HCT116 (cell line): ENCODE measurements at regions not wholly inside any gene's neighbourhood (a gene's known extent, or its start where the extent isn't known, plus 50 kb on each side); places are given as distances from the start of the nearest gene placed in this dataset.

Experiments
- ATAC-seq: fragments of 200-7000 bp; cut with Tn5 transposase; 2 replicates; pipeline ENCODE4 v1.9.1; 2020; ENCODE audit warnings: mild to moderate bottlenecking, moderate library complexity
- BruUV-seq: library from RNA; stranded (reverse); fragments of 400-500 nt; replicated peaks from 2 replicates; lab custom pipeline; 2021; lab: Mats Ljungman, UMichigan
- CTCF ChIA-PET: fragments of 300-600 bp; sonication (Branson Sonifier 250); formaldehyde crosslinking; loops from one replicate; lab custom pipeline; 2021; ENCODE audit warnings: antibody characterized with exemption; lab: Charles Lee
- POLR2A ChIA-PET: fragments of 300-600, 350-600 bp; sonication (Branson Sonifier 250); formaldehyde crosslinking; loops from one replicate; lab custom pipeline; 2021; ENCODE audit warnings: antibody characterized with exemption; lab: Charles Lee
- RAD21 ChIA-PET, 2 experiments: fragments of 300-600 bp; sonication (Branson Sonifier 250); formaldehyde crosslinking; loops; one replicate each; lab custom pipeline; 2023; ENCODE audit warnings: low total read pairs in 2 of 2; ENCODE audit not compliant: uncharacterized antibody in 2 of 2, unreplicated experiment in 2 of 2, low non-redundant PET in 1 of 2; lab: Charles Lee
- DNase-seq: peaks from one replicate; pipeline ENCODE4 v3.0.0-alpha.2; 2010; ENCODE audit warnings: low read depth, low spot score
- H2AFZ ChIP-seq: fragments of 200-600 bp; shearing (Covaris generic), sonication (generic); 2 replicates; pipeline ENCODE4 v1.6.1; 2017; ENCODE audit warnings: low read depth, mixed run types, mixed read lengths, antibody characterized with exemption, low read length; ENCODE audit not compliant: poor library complexity, severe bottlenecking
- H3K27ac ChIP-seq: 2 replicates; pipeline ENCODE4 v1.5.1; 2012; ENCODE audit warnings: low read depth, low read length
- H3K27me3 ChIP-seq: fragments of 200-600 bp; sonication (generic); 2 replicates; pipeline ENCODE4 v1.6.1; 2016; ENCODE audit warnings: mixed run types, low read length, mixed read lengths; ENCODE audit not compliant: insufficient read depth
- H3K36me3 ChIP-seq, 2 experiments: fragments of 200-500 bp in 1 of 2; fragments of 200-600 bp in 1 of 2; sonication (Bioruptor generic) in 1 of 2; sonication (generic) in 1 of 2; 2 replicates each; pipeline versions ENCODE4 v1.5.1 to v1.6.1; 2014 to 2016; ENCODE audit warnings: low read length in 2 of 2, inconsistent platforms in 1 of 2, mixed read lengths in 1 of 2, mixed run types in 1 of 2; ENCODE audit not compliant: insufficient read depth in 2 of 2, control insufficient read depth in 1 of 2
- H3K4me1 ChIP-seq, 2 experiments: fragments of 200-600 bp in 1 of 2; sonication (generic) in 1 of 2; 2 replicates each; pipeline versions ENCODE4 v1.5.1 to v1.6.1; 2012 to 2017; ENCODE audit warnings: low read length in 2 of 2, inconsistent platforms in 1 of 2, mild to moderate bottlenecking in 1 of 2, mixed read lengths in 1 of 2, mixed run types in 1 of 2, moderate library complexity in 1 of 2; ENCODE audit not compliant: insufficient read depth in 2 of 2, control insufficient read depth in 1 of 2
- H3K4me2 ChIP-seq: fragments of 200-600 bp; sonication (generic); 2 replicates; pipeline ENCODE4 v1.6.1; 2017; ENCODE audit warnings: mixed run types, low read length, mixed read lengths
- H3K4me3 ChIP-seq, 2 experiments: fragments of 200-600 bp in 1 of 2; sonication (generic) in 1 of 2; replicated peaks in 1 of 2; 2 replicates each; pipeline ENCODE4 v1.5.1; 2011 to 2016; ENCODE audit warnings: low read length in 2 of 2, control low read depth in 1 of 2, low read depth in 1 of 2, mild to moderate bottlenecking in 1 of 2, mixed read lengths in 1 of 2, mixed run types in 1 of 2
- H3K79me2 ChIP-seq: fragments of 200-600 bp; sonication (generic); 2 replicates; pipeline ENCODE4 v1.6.1; 2017; ENCODE audit warnings: mild to moderate bottlenecking, mixed run types, low read length, moderate library complexity, mixed read lengths; ENCODE audit not compliant: insufficient read depth
- H3K9ac ChIP-seq: fragments of 200-600 bp; sonication (generic); 2 replicates; pipeline ENCODE4 v1.6.1; 2016; ENCODE audit warnings: low read length, mixed read lengths
- H3K9me2 ChIP-seq: fragments of 200-600 bp; sonication (generic), shearing (Covaris generic); 2 replicates; pipeline ENCODE4 v1.6.1; 2017; ENCODE audit warnings: mixed run types, mild to moderate bottlenecking, moderate library complexity; ENCODE audit not compliant: insufficient read depth
- H3K9me3 ChIP-seq, 2 experiments: fragments of 200-500 bp in 1 of 2; fragments of 200-600 bp in 1 of 2; sonication (Bioruptor generic) in 1 of 2; sonication (generic) in 1 of 2; 2 replicates each; pipeline ENCODE4 v1.6.1; 2014 to 2017; ENCODE audit warnings: low read length in 2 of 2, mixed read lengths in 2 of 2, inconsistent platforms in 1 of 2, low read depth in 1 of 2, mild to moderate bottlenecking in 1 of 2, mixed run types in 1 of 2, moderate library complexity in 1 of 2; ENCODE audit not compliant: control insufficient read depth in 1 of 2, insufficient read depth in 1 of 2
- H4K20me1 ChIP-seq: fragments of 200-600 bp; sonication (generic), shearing (Covaris generic); 2 replicates; pipeline ENCODE4 v1.6.1; 2017; ENCODE audit warnings: mixed run types, mild to moderate bottlenecking, moderate library complexity; ENCODE audit not compliant: insufficient read depth
- CEBPB ChIP-seq: IDR thresholded peaks from 2 replicates; pipeline ENCODE4 v1.6.1; 2012; ENCODE audit warnings: low read depth
- EGR1 ChIP-seq: IDR thresholded peaks from 2 replicates; pipeline ENCODE4 v1.6.1; 2012; ENCODE audit warnings: low read depth
- ELF1 ChIP-seq: IDR thresholded peaks from 2 replicates; pipeline ENCODE4 v1.6.1; 2012; ENCODE audit warnings: low read depth, borderline replicate concordance
- EZH2 ChIP-seq: fragments of 200-600 bp; sonication (generic); IDR thresholded peaks from 2 replicates; pipeline ENCODE4 v1.6.1; 2017; ENCODE audit warnings: antibody characterized with exemption, mixed run types
- EZH2phosphoT487 ChIP-seq: fragments of 200-600 bp; IDR thresholded peaks from 2 replicates; pipeline ENCODE4 v1.6.1; 2018; ENCODE audit warnings: antibody characterized with exemption, borderline replicate concordance
- FOSL1 ChIP-seq: IDR thresholded peaks from 2 replicates; pipeline ENCODE4 v1.6.1; 2012; ENCODE audit warnings: low read depth
- JUND ChIP-seq: IDR thresholded peaks from 2 replicates; pipeline ENCODE4 v1.6.1; 2012
- POLR2AphosphoS5 ChIP-seq: IDR thresholded peaks from 2 replicates; pipeline ENCODE4 v1.6.1; 2011; ENCODE audit warnings: mild to moderate bottlenecking, low read depth, low read length, moderate library complexity
- RAD21 ChIP-seq: IDR thresholded peaks from 2 replicates; pipeline ENCODE4 v1.6.1; 2012; ENCODE audit warnings: low read depth, mild to moderate bottlenecking
- SP1 ChIP-seq: IDR thresholded peaks from 2 replicates; pipeline ENCODE4 v1.6.1; 2012; ENCODE audit warnings: low read depth
- SRF ChIP-seq: IDR thresholded peaks from 2 replicates; pipeline ENCODE4 v1.6.1; 2012; ENCODE audit warnings: low read depth
- TCF7L2 ChIP-seq: IDR thresholded peaks from 2 replicates; pipeline ENCODE4 v1.7.0; 2011; ENCODE audit warnings: borderline replicate concordance, inconsistent platforms; ENCODE audit not compliant: insufficient read depth, insufficient read length; ENCODE audit errors: extremely low read depth
- ZFX ChIP-seq: fragments of 450-650 bp; IDR thresholded peaks from 2 replicates; pipeline ENCODE4 v1.6.1; 2017
- ZNF274 ChIP-seq: fragments of 200-500 bp; sonication (Bioruptor generic); IDR thresholded peaks from 2 replicates; pipeline ENCODE4 v1.6.1; 2014; ENCODE audit warnings: mild to moderate bottlenecking, low read depth, low read length, inconsistent platforms
- intact Hi-C: fragments of 100-400 bp; cut with micrococcal nuclease; formaldehyde crosslinking; loops from 2 replicates; pipeline ENCODE4 v1.10.0; 2022
- TF ChIP-seq, protein P1 (sequence below), 3 experiments: fragments of 200-600 bp in 1 of 3; sonication (generic) in 1 of 3; IDR thresholded peaks in 2 of 3; conservative IDR thresholded peaks in 1 of 3; 2 replicates each; pipeline ENCODE4 v1.5.1; 2012 to 2017; ENCODE audit warnings: low read depth in 2 of 3, low read length in 2 of 3, antibody characterized with exemption in 1 of 3, borderline replicate concordance in 1 of 3, control low read depth in 1 of 3, mild to moderate bottlenecking in 1 of 3, mixed read lengths in 1 of 3, mixed run types in 1 of 3, moderate library complexity in 1 of 3; ENCODE audit not compliant: insufficient read depth in 1 of 3
- TF ChIP-seq, protein P2 (sequence below): IDR thresholded peaks from 2 replicates; pipeline ENCODE4 v1.6.1; 2012
- TF ChIP-seq, protein P3 (sequence below): IDR thresholded peaks from 2 replicates; pipeline ENCODE4 v1.6.1; 2011; ENCODE audit warnings: mild to moderate bottlenecking, low read length, moderate library complexity; ENCODE audit not compliant: insufficient replicate concordance; ENCODE audit errors: extremely low read depth

DNA sequence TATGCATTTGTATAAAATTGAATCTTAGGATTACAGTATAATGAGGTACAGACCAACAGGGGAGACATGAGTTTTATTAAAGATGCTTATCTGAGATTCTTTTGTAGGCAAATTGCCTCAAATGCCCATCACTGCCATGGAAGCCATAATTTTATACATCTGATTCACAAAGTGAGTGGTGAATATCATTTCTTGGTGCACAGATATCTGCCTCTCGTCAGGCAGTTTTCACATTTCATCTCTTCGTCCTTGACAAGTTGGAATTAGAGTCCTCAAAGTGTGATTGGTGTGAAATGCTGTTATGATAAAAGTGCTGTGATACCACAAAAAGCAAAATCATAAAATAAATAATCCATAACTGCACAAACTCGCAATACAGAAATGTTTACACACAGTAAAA, 1602.8 kb upstream of the DDX18 start:
- no peak overlapping the region for H3K4me2 ChIP-seq
- H3K27ac ChIP-seq = no peak overlapping the region
- no peak overlapping the region for H2AFZ ChIP-seq
- no peaks in the 10 kb centered on the region for H3K9me2 ChIP-seq
- no peak overlapping the region for H3K4me3 ChIP-seq
- no peak for DNase-seq
- ChIA-PET POLR2A (no interaction called here), CTCF (no interaction called here), RAD21 (no interaction called here)
- no peaks in the 10 kb centered on the region for H3K79me2 ChIP-seq
- no peaks in the 10 kb centered on the region for H3K36me3 ChIP-seq
- H3K27me3 ChIP-seq = no peaks in the 10 kb centered on the region
- H3K9me3 ChIP-seq = peaks cover 3 to 12% of the 10 kb centered on the region in 2 experiments; a peak in 3 of 4 replicates
- intact Hi-C loops = no loop called here
- H3K4me1 ChIP-seq = no peaks in the 10 kb centered on the region
- ATAC-seq = no peak
- no peaks in the 10 kb centered on the region for H4K20me1 ChIP-seq
- no peak for TF ChIP-seq CEBPB
- TF ChIP-seq TCF7L2 = no peak
- no peak for TF ChIP-seq EZH2
- TF ChIP-seq RAD21 = no peak
- no peak for TF ChIP-seq SP1
- TF ChIP-seq EZH2phosphoT487 = no peak
- TF ChIP-seq FOSL1 = no peak
- TF ChIP-seq ELF1 = no peak
- TF ChIP-seq, protein P1, sequence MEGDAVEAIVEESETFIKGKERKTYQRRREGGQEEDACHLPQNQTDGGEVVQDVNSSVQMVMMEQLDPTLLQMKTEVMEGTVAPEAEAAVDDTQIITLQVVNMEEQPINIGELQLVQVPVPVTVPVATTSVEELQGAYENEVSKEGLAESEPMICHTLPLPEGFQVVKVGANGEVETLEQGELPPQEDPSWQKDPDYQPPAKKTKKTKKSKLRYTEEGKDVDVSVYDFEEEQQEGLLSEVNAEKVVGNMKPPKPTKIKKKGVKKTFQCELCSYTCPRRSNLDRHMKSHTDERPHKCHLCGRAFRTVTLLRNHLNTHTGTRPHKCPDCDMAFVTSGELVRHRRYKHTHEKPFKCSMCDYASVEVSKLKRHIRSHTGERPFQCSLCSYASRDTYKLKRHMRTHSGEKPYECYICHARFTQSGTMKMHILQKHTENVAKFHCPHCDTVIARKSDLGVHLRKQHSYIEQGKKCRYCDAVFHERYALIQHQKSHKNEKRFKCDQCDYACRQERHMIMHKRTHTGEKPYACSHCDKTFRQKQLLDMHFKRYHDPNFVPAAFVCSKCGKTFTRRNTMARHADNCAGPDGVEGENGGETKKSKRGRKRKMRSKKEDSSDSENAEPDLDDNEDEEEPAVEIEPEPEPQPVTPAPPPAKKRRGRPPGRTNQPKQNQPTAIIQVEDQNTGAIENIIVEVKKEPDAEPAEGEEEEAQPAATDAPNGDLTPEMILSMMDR (IDR thresholded peaks at IDR 0.05 in 2 of 3, conservative IDR thresholded peaks at IDR 0.05 in 1 of 3; ENCODE audit: borderline replicate concordance in 1 of 3, insufficient read depth in 1 of 3, low read depth in 2 of 3, low read length in 2 of 3) = no peak
- TF ChIP-seq JUND = no peak
- TF ChIP-seq, protein P2, sequence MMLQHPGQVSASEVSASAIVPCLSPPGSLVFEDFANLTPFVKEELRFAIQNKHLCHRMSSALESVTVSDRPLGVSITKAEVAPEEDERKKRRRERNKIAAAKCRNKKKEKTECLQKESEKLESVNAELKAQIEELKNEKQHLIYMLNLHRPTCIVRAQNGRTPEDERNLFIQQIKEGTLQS = no peak
- TF ChIP-seq EGR1 = no peak
- no peak for TF ChIP-seq POLR2AphosphoS5
- TF ChIP-seq ZNF274 = no peak
- no peak for TF ChIP-seq SRF
- TF ChIP-seq, protein P3, sequence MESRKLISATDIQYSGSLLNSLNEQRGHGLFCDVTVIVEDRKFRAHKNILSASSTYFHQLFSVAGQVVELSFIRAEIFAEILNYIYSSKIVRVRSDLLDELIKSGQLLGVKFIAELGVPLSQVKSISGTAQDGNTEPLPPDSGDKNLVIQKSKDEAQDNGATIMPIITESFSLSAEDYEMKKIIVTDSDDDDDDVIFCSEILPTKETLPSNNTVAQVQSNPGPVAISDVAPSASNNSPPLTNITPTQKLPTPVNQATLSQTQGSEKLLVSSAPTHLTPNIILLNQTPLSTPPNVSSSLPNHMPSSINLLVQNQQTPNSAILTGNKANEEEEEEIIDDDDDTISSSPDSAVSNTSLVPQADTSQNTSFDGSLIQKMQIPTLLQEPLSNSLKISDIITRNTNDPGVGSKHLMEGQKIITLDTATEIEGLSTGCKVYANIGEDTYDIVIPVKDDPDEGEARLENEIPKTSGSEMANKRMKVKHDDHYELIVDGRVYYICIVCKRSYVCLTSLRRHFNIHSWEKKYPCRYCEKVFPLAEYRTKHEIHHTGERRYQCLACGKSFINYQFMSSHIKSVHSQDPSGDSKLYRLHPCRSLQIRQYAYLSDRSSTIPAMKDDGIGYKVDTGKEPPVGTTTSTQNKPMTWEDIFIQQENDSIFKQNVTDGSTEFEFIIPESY = no peak
- TF ChIP-seq ZFX = no peak
- BruUV-seq = no TSS peak
- H3K9ac ChIP-seq = no peak overlapping the region
